OCI-LY1 (cell line): ENCODE measurements at regions not wholly inside any gene's neighbourhood (a gene's known extent, or its start where the extent isn't known, plus 50 kb on each side); places are given as distances from the start of the nearest gene placed in this dataset.

ENCODE experiments used
- EZH2 ChIP-seq: fragments of 200-600 bp; sonication (generic), shearing (Covaris generic); IDR thresholded peaks from 2 replicates; pipeline ENCODE4 v1.8.0; 2017; ENCODE audit warnings: borderline replicate concordance, mixed run types, mild to moderate bottlenecking, antibody characterized with exemption, low read length, moderate library complexity, mixed read lengths
- TF ChIP-seq, protein P1 (sequence below): fragments of 200-600 bp; sonication (generic), shearing (Covaris generic); IDR thresholded peaks from 2 replicates; pipeline ENCODE4 v1.5.1; 2017; ENCODE audit warnings: mild to moderate bottlenecking, antibody characterized with exemption, low read length, moderate library complexity, mixed read lengths

DNA sequence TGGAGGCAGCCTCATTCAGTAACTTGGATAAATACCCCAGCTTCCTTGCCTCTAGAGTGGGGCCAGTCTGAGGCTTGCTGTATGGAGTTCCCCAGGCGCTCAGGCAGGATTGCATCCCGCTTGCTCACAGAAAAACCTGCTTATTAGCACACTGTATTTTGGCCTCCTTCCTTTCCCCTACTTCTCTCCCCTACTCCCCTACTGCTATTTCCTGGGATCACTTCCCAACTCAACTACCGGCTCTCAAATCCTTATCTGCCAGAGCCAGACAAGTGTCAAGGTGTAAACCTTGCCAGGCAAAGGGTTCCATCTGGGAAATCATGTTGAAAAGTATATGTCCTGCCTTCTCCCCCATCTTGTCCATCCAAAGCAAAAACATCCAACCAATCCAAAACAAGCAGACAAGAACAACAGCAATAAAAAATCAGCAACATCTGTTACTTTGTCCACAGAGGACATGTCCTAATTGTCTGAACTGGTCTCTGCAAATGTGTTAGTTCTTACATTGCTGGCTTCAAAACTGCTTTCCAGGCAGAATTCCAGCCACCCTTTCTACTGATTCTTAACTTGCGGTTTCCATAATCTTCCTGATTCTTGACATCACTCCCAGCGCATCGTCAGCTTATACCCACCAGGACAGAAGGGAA is 164.1 kb upstream of the SEMA6A start:
- no peak for TF ChIP-seq EZH2
- TF ChIP-seq, protein P1, sequence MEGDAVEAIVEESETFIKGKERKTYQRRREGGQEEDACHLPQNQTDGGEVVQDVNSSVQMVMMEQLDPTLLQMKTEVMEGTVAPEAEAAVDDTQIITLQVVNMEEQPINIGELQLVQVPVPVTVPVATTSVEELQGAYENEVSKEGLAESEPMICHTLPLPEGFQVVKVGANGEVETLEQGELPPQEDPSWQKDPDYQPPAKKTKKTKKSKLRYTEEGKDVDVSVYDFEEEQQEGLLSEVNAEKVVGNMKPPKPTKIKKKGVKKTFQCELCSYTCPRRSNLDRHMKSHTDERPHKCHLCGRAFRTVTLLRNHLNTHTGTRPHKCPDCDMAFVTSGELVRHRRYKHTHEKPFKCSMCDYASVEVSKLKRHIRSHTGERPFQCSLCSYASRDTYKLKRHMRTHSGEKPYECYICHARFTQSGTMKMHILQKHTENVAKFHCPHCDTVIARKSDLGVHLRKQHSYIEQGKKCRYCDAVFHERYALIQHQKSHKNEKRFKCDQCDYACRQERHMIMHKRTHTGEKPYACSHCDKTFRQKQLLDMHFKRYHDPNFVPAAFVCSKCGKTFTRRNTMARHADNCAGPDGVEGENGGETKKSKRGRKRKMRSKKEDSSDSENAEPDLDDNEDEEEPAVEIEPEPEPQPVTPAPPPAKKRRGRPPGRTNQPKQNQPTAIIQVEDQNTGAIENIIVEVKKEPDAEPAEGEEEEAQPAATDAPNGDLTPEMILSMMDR: no peak
